ENCODE measurements at regions not wholly inside any gene's neighbourhood (a gene's known extent, or its start where the extent isn't known, plus 50 kb on each side); places are given as distances from the start of the nearest gene placed in this dataset.
A peak's percentile ranks its signal among the peaks of the same experiment; 100 is the strongest.

GRCh38 chr20:7136886-7137285 lies 369.4 kb downstream of the BMP2 start (continued):
- TF ChIP-seq ZNF462 (CRISPR knock-in tag; IDR thresholded peaks at IDR 0.05) = no peak
- no peak for TF ChIP-seq EZH2phosphoT487 (IDR thresholded peaks at IDR 0.05; ENCODE audit: unreplicated experiment)
- no peak for TF ChIP-seq CTCF (conservative IDR thresholded peaks at IDR 0.05; ENCODE audit: low read depth in 2 of 2)
- no peak for TF ChIP-seq CREB1 (CRISPR knock-in tag; IDR thresholded peaks at IDR 0.05; ENCODE audit: low read depth)

- H3K79me2 ChIP-seq (replicated peaks; ENCODE audit: insufficient read depth) = no peaks in the 10 kb centered on the region
- H4K20me1 ChIP-seq (replicated peaks; ENCODE audit: insufficient read depth) = no peaks in the 10 kb centered on the region
- Mint-ChIP-seq H3K9me3 (no peaks in the 10 kb centered on the region), H3K36me3 (ENCODE audit: low read depth) (no peaks in the 10 kb centered on the region), H3K4me1 (no peaks in the 10 kb centered on the region), H3K27ac (no peak overlapping the region), H3K4me3 (no peak overlapping the region), H3K27me3 (ENCODE audit: insufficient read depth, low read depth, poor library complexity) (no peaks in the 10 kb centered on the region)
- H3K4me2 ChIP-seq = no peak overlapping the region
- no peak for TF ChIP-seq EZH2phosphoT487 (IDR thresholded peaks at IDR 0.05; ENCODE audit: unreplicated experiment)
- TF ChIP-seq CTCF (conservative IDR thresholded peaks at IDR 0.05; ENCODE audit: low read depth in 2 of 2) = peak in 1 of 2 experiments; percentile 19; a peak in 1 of 4 replicates
- H2AFZ ChIP-seq = no peak overlapping the region
- no peaks in the 10 kb centered on the region for H3F3A ChIP-seq (replicated peaks; ENCODE audit: low read depth)
- H3K4me1 ChIP-seq (ENCODE audit: insufficient read depth) = no peaks in the 10 kb centered on the region
- H3K27me3 ChIP-seq (ENCODE audit: insufficient read depth) = no peaks in the 10 kb centered on the region
- no peaks in the 10 kb centered on the region for H3K36me3 ChIP-seq (ENCODE audit: insufficient read depth)
- DNase-seq (ENCODE audit: low spot score) = no peak
- no peak for ATAC-seq
- no peak overlapping the region for H3K27ac ChIP-seq (ENCODE audit: low read depth)
- H3K4me3 ChIP-seq = no peak overlapping the region
- no peaks in the 10 kb centered on the region for H3K9me2 ChIP-seq (ENCODE audit: insufficient read depth)
Observed at GRCh38 chr20:7137395-7138151, 370.1 kb downstream of the BMP2 start.

Data from GM23338 (cell line).